Lower lobe of right lung (tissue), 2 donors: ENCODE measurements at regions not wholly inside any gene's neighbourhood (a gene's known extent, or its start where the extent isn't known, plus 50 kb on each side); places are given as distances from the start of the nearest gene placed in this dataset.

Source experiments
- ATAC-seq, 2 donors: fragments of 200-7000 bp; cut with Tn5 transposase; one replicate each; pipeline ENCODE4 v1.9.1; 2020 to 2022; ENCODE audit warnings: mild to moderate bottlenecking in 2 of 2, moderate library complexity in 2 of 2
- DNase-seq: peaks from one replicate; pipeline ENCODE4 v3.0.0-alpha.2; 2020
- H3K27ac ChIP-seq: fragments of 200-600 bp; one replicate; pipeline ENCODE4 v1.8.0; 2022
- H3K27me3 ChIP-seq: fragments of 200-600 bp; one replicate; pipeline ENCODE4 v1.8.0; 2022; ENCODE audit warnings: low read depth
- H3K36me3 ChIP-seq: fragments of 200-600 bp; one replicate; pipeline ENCODE4 v1.8.0; 2022; ENCODE audit warnings: mild to moderate bottlenecking
- H3K4me1 ChIP-seq: fragments of 200-600 bp; one replicate; pipeline ENCODE4 v1.8.0; 2022
- H3K4me3 ChIP-seq: fragments of 200-600 bp; one replicate; pipeline ENCODE4 v1.8.0; 2022; ENCODE audit warnings: mild to moderate bottlenecking
- H3K9me3 ChIP-seq: fragments of 200-600 bp; one replicate; pipeline ENCODE4 v1.8.0; 2022
- CTCF ChIP-seq: fragments of 200-600 bp; IDR thresholded peaks from one replicate; pipeline ENCODE4 v1.8.0; 2022; ENCODE audit warnings: antibody characterized with exemption, mild to moderate bottlenecking
- intact Hi-C: fragments of 100-400 bp; cut with DNase I; formaldehyde crosslinking; loops from one replicate; pipeline ENCODE4 v1.11.0; 2022
- donor health status: DM: no; HTN: yes; CAD: no; lungs with severe emphysema.

GRCh38 chr1:166703141-166703540 is 136.1 kb upstream of the POGK start:
- Histone ChIP-seq H3K27me3 (no peaks in the 10 kb centered on the region), H3K9me3 (no peaks in the 10 kb centered on the region), H3K4me3 (no peak overlapping the region), H3K36me3 (no peaks in the 10 kb centered on the region), H3K4me1 (no peaks in the 10 kb centered on the region), H3K27ac (no peak overlapping the region)
- intact Hi-C loops, result no loop called here
- no peak for TF ChIP-seq CTCF
- DNase-seq, result no peak
- no peak for ATAC-seq

- intact Hi-C loops, result no loop called here
- Histone ChIP-seq H3K4me1 (no peaks in the 10 kb centered on the region), H3K27me3 (no peaks in the 10 kb centered on the region), H3K36me3 (no peaks in the 10 kb centered on the region), H3K4me3 (no peak overlapping the region), H3K27ac (no peak overlapping the region), H3K9me3 (no peaks in the 10 kb centered on the region)
- DNase-seq (no peak), ATAC-seq (no peak)
- no peak for TF ChIP-seq CTCF
These were observed 135.4 kb upstream of the POGK start for GRCh38 chr1:166703726-166704462.

GRCh38 chr1:166705376-166706289 is 133.6 kb upstream of the POGK start:
- no peak for ATAC-seq
- no peak for TF ChIP-seq CTCF
- no peak for DNase-seq
- no peak overlapping the region for H3K4me3 ChIP-seq
- no peaks in the 10 kb centered on the region for H3K9me3 ChIP-seq
- H3K27me3 ChIP-seq, result no peaks in the 10 kb centered on the region
- H3K36me3 ChIP-seq, result no peaks in the 10 kb centered on the region
- no peaks in the 10 kb centered on the region for H3K4me1 ChIP-seq
- intact Hi-C loops, result no loop called here
- no peak overlapping the region for H3K27ac ChIP-seq

- intact Hi-C loops, result no loop called here
- no peaks in the 10 kb centered on the region for H3K36me3 ChIP-seq
- no peaks in the 10 kb centered on the region for H3K27me3 ChIP-seq
- no peak for TF ChIP-seq CTCF
- no peak overlapping the region for H3K27ac ChIP-seq
- DNase-seq (no peak), ATAC-seq (no peak)
- no peaks in the 10 kb centered on the region for H3K4me1 ChIP-seq
- H3K4me3 ChIP-seq, result no peak overlapping the region
- no peaks in the 10 kb centered on the region for H3K9me3 ChIP-seq
These were observed 122.7 kb upstream of the POGK start for GRCh38 chr1:166716620-166717019.

- intact Hi-C loops, result no loop called here
- no peaks in the 10 kb centered on the region for H3K27me3 ChIP-seq
- no peaks in the 10 kb centered on the region for H3K36me3 ChIP-seq
- no peak for DNase-seq
- H3K9me3 ChIP-seq, result no peaks in the 10 kb centered on the region
- no peak overlapping the region for H3K27ac ChIP-seq
- no peak for ATAC-seq
- no peak overlapping the region for H3K4me3 ChIP-seq
- TF ChIP-seq CTCF, result no peak
- H3K4me1 ChIP-seq, result no peaks in the 10 kb centered on the region
These were observed 118.1 kb upstream of the POGK start for GRCh38 chr1:166721145-166721544.
